ENCODE measurements at regions not wholly inside any gene's neighbourhood (a gene's known extent, or its start where the extent isn't known, plus 50 kb on each side); places are given as distances from the start of the nearest gene placed in this dataset.

GRCh38 chr5:18111906-18112465 lies 477.7 kb downstream of the TAF11L14 start:
- no peak for DNase-seq (ENCODE audit: low spot score)

GRCh38 chr5:18113721-18114120 lies 479.5 kb downstream of the TAF11L14 start:
- no peak for DNase-seq (ENCODE audit: low spot score)

GRCh38 chr5:18114151-18114757 lies 480.0 kb downstream of the TAF11L14 start:
- no peak for DNase-seq (ENCODE audit: low spot score)

GRCh38 chr5:18117968-18118367 lies 483.7 kb downstream of the TAF11L14 start:
- DNase-seq (ENCODE audit: low spot score) = no peak

GRCh38 chr5:18119156-18119785 lies 485.0 kb downstream of the TAF11L14 start:
- DNase-seq (ENCODE audit: low spot score) = no peak

- DNase-seq (ENCODE audit: low spot score) = no peak
Measured at GRCh38 chr5:18141222-18141621, 507.0 kb downstream of the TAF11L14 start.

- no peak for DNase-seq (ENCODE audit: low spot score)
Measured at GRCh38 chr5:18142831-18143230, 508.6 kb downstream of the TAF11L14 start.

GRCh38 chr5:18152671-18153070 lies 518.4 kb downstream of the TAF11L14 start:
- DNase-seq (ENCODE audit: low spot score) = no peak

- DNase-seq (ENCODE audit: low spot score) = no peak
Measured at GRCh38 chr5:18158166-18158565, 523.9 kb downstream of the TAF11L14 start.

GRCh38 chr5:18159331-18159730 lies 525.1 kb downstream of the TAF11L14 start:
- DNase-seq (ENCODE audit: low spot score) = no peak

- DNase-seq (ENCODE audit: low spot score) = no peak
Measured at GRCh38 chr5:18171684-18172083, 537.4 kb downstream of the TAF11L14 start.

- no peak for DNase-seq (ENCODE audit: low spot score)
Measured at GRCh38 chr5:18179579-18179978, 545.3 kb downstream of the TAF11L14 start.

- DNase-seq (ENCODE audit: low spot score) = no peak
Measured at GRCh38 chr5:18181575-18181974, 547.3 kb downstream of the TAF11L14 start.

- DNase-seq (ENCODE audit: low spot score) = no peak
Measured at GRCh38 chr5:18195910-18196309, 561.6 kb downstream of the TAF11L14 start.

- DNase-seq (ENCODE audit: low spot score) = no peak
Measured at GRCh38 chr5:18197734-18198133, 563.5 kb downstream of the TAF11L14 start.

- DNase-seq (ENCODE audit: low spot score) = no peak
Measured at GRCh38 chr5:18202164-18202563, 567.9 kb downstream of the TAF11L14 start.

GRCh38 chr5:18203296-18203695 lies 569.0 kb downstream of the TAF11L14 start:
- no peak for DNase-seq (ENCODE audit: low spot score)

GRCh38 chr5:18213666-18214065 lies 579.4 kb downstream of the TAF11L14 start:
- no peak for DNase-seq (ENCODE audit: low spot score)

GRCh38 chr5:18216016-18216415 lies 581.8 kb downstream of the TAF11L14 start:
- no peak for DNase-seq (ENCODE audit: low spot score)

GRCh38 chr5:18216729-18217128 lies 582.5 kb downstream of the TAF11L14 start:
- no peak for DNase-seq (ENCODE audit: low spot score)

GRCh38 chr5:18219241-18219640 lies 585.0 kb downstream of the TAF11L14 start:
- DNase-seq (ENCODE audit: low spot score) = no peak

- no peak for DNase-seq (ENCODE audit: low spot score)
Measured at GRCh38 chr5:18220631-18221030, 586.4 kb downstream of the TAF11L14 start.

- no peak for DNase-seq (ENCODE audit: low spot score)
Measured at GRCh38 chr5:18236386-18236785, 602.1 kb downstream of the TAF11L14 start.

GRCh38 chr5:18238321-18238720 lies 604.1 kb downstream of the TAF11L14 start:
- no peak for DNase-seq (ENCODE audit: low spot score)

Measured in CD4-positive, alpha-beta T cell treated with Interleukin-15 for 4 hours (primary cell).